Neural progenitor cell (in vitro differentiated cells): ENCODE measurements at regions not wholly inside any gene's neighbourhood (a gene's known extent, or its start where the extent isn't known, plus 50 kb on each side); places are given as distances from the start of the nearest gene placed in this dataset.

Experiments used
- EZH2 ChIP-seq: fragments of 200-600 bp; sonication (generic); IDR thresholded peaks from 2 replicates; pipeline ENCODE4 v1.6.1; 2017; ENCODE audit warnings: antibody characterized with exemption, mild to moderate bottlenecking, moderate library complexity
- EZH2phosphoT487 ChIP-seq: fragments of 200-600 bp; sonication (generic); IDR thresholded peaks from 2 replicates; pipeline ENCODE4 v1.6.1; 2017; ENCODE audit warnings: antibody characterized with exemption
- TF ChIP-seq, protein P1 (sequence below): fragments of 200-600 bp; sonication (generic); IDR thresholded peaks from 2 replicates; pipeline ENCODE4 v1.5.1; 2017; ENCODE audit warnings: antibody characterized with exemption, mild to moderate bottlenecking

GRCh38 chr4:8741513-8742226, 130.0 kb downstream of the HMX1 start:
- TF ChIP-seq, protein P1, sequence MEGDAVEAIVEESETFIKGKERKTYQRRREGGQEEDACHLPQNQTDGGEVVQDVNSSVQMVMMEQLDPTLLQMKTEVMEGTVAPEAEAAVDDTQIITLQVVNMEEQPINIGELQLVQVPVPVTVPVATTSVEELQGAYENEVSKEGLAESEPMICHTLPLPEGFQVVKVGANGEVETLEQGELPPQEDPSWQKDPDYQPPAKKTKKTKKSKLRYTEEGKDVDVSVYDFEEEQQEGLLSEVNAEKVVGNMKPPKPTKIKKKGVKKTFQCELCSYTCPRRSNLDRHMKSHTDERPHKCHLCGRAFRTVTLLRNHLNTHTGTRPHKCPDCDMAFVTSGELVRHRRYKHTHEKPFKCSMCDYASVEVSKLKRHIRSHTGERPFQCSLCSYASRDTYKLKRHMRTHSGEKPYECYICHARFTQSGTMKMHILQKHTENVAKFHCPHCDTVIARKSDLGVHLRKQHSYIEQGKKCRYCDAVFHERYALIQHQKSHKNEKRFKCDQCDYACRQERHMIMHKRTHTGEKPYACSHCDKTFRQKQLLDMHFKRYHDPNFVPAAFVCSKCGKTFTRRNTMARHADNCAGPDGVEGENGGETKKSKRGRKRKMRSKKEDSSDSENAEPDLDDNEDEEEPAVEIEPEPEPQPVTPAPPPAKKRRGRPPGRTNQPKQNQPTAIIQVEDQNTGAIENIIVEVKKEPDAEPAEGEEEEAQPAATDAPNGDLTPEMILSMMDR = no peak
- no peak for TF ChIP-seq EZH2
- no peak for TF ChIP-seq EZH2phosphoT487
